Activated naive CD4-positive, alpha-beta T cell treated with anti-CD3 and anti-CD28 coated beads, Interleukin-2, amount 10 ng/mL, durations not matched to agents 7 days and 5 days (primary cell): ENCODE measurements at regions not wholly inside any gene's neighbourhood (a gene's known extent, or its start where the extent isn't known, plus 50 kb on each side); places are given as distances from the start of the nearest gene placed in this dataset.
"Not testable (repeated sequence)": the region's sequence is repeated elsewhere in the genome, so short reads cannot be mapped to it uniquely, and the experiment has no call there.

Experiments
- CTCF ChIA-PET: fragments of 350-600 bp; sonication (Branson Sonifier 250); formaldehyde crosslinking; loops from one replicate; lab custom pipeline; 2021; ENCODE audit warnings: antibody characterized with exemption; lab: Charles Lee
- DNase-seq: peaks from one replicate; pipeline ENCODE4 v3.0.0-alpha.2; 2020
- H3K27ac Mint-ChIP-seq: one replicate; pipeline ENCODE4 v1.8.0; 2021; ENCODE audit warnings: mild to moderate bottlenecking, moderate library complexity, mixed read lengths
- H3K27me3 Mint-ChIP-seq: one replicate; pipeline ENCODE4 v1.8.0; 2021; ENCODE audit warnings: mild to moderate bottlenecking, mixed read lengths
- H3K36me3 Mint-ChIP-seq: one replicate; pipeline ENCODE4 v1.8.0; 2021; ENCODE audit warnings: mixed read lengths
- H3K4me1 Mint-ChIP-seq: one replicate; pipeline ENCODE4 v1.8.0; 2021; ENCODE audit warnings: mixed read lengths
- H3K4me3 Mint-ChIP-seq: one replicate; pipeline ENCODE4 v1.8.0; 2021; ENCODE audit warnings: mild to moderate bottlenecking, moderate library complexity, mixed read lengths
- H3K9me3 Mint-ChIP-seq: one replicate; pipeline ENCODE4 v1.8.0; 2021; ENCODE audit warnings: mixed read lengths

DNA sequence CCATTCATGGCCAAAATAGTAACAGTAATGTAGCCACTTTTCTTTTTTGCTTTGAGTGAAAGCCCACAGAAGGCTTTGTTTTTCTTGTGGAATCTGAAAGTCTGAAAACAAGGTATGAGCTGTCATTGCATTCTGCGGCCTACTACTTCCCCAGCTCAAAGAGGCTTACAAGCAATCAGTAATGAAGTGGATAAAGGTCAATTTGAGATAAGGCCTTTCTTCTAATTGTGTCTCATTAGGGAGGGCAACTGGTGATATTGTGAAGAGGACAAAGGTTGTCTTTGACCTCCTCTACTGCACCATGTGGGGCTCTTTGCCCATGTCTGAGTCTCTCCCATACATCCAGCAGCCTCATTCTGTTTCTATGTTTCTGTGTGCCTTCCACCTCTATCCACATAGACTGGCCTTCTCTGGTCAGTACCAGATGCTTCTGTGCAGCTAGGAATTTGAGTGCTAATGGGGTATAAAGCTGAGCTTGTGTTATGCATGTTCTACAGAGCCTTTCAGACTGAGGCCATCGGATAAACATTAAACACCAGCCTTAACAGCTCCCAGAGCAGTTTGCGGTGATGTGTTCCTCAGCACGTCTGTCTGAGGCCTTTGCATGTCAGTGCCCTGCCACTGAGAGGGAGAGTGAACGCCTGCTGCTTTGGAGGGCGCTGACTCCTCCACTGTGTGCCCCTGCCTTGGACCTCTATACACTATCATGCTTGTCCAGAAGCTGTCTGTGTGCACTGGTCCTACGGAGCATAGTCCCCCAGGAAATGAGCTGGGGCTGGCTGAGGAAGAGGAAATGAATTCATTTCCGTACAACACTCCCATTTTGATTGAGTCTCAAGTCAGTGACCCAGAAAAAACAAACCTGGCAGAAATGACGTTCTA is 80.2 kb downstream of the SH2D1A start:
- Mint-ChIP-seq H3K4me1 (no peaks in the 10 kb centered on the region), H3K27me3 (no peaks in the 10 kb centered on the region), H3K9me3 (peaks cover 2% of the 10 kb centered on the region), H3K36me3 (no peaks in the 10 kb centered on the region), H3K27ac (no peak overlapping the region), H3K4me3 (no peak overlapping the region)
- CTCF ChIA-PET, result interaction anchor here (1.2 kb wide), 1 partner anchor 19 kb away, joined by 3 read pairs; no protein-coding TSS in a partner anchor
- no peak for DNase-seq

DNA sequence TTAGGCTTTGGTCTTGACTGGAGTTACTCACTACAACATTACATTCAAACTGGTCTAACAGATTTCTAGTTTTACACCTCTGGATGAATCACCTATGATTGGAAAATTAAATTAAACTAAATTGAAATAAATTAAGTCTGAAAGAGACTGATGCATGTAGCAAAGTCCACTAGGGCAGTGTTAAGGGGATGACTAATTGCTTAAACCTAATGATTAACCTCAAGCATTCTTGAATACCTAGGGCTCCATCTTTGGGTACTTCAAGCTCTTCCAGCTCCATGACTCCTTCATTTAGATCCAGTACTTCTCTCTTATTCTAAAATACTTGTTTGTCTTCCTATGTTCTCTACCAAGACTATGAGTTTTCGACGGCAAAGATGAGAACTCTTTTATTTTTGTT is 86.8 kb downstream of the SH2D1A start:
- Mint-ChIP-seq H3K27me3 (no peaks in the 10 kb centered on the region), H3K27ac (no peak overlapping the region), H3K9me3 (no peaks in the 10 kb centered on the region), H3K4me3 (no peak overlapping the region), H3K36me3 (no peaks in the 10 kb centered on the region), H3K4me1 (no peaks in the 10 kb centered on the region)
- CTCF ChIA-PET, result no interaction called here
- DNase-seq, result no peak

DNA sequence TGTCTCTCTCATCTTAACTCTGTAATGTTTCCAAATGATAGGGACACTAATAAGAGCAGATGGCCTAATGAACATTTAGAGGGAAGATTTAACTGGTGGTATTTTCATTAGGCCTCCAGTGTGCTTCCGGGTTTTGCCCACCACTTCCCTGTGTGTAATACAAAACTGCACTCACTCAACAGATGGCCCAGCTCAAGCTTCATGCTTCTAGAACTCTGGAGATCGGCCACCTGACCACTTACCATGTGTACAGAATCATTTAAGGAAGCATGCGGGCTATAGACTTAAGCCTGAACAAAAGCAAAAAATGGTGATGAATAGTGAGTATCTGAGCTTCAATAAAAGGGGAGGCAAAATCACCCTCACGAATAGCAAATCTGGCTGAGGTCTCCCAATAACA is 89.3 kb downstream of the SH2D1A start:
- Mint-ChIP-seq H3K9me3 (no peaks in the 10 kb centered on the region), H3K27me3 (no peaks in the 10 kb centered on the region), H3K4me1 (no peaks in the 10 kb centered on the region), H3K27ac (no peak overlapping the region), H3K4me3 (no peak overlapping the region), H3K36me3 (no peaks in the 10 kb centered on the region)
- no peak for DNase-seq
- CTCF ChIA-PET, result interaction anchor here (0.6 kb wide), 1 partner anchor 515 kb away, joined by 3 read pairs; no protein-coding TSS in a partner anchor

DNA sequence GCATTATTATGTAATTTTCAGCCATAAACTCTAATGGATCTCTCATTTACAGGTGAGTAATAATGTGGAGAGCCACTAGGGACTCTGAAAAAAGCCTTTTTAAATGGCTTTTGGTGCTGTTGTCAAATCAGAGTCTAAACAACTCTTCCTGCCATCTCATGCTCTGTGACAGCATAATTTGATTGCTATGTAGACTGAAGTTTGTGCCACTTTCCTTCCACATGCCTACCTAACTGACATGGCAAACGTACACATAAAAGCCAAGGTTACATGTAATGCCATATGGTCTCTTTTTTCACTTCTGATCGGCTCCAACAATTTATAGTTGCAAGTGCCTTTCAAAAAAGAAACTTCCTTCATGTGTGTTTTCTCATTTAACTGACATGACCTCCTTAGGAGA is 94.3 kb downstream of the SH2D1A start:
- no peaks in the 10 kb centered on the region for H3K9me3 Mint-ChIP-seq
- H3K4me3 Mint-ChIP-seq, result no peak overlapping the region

DNA sequence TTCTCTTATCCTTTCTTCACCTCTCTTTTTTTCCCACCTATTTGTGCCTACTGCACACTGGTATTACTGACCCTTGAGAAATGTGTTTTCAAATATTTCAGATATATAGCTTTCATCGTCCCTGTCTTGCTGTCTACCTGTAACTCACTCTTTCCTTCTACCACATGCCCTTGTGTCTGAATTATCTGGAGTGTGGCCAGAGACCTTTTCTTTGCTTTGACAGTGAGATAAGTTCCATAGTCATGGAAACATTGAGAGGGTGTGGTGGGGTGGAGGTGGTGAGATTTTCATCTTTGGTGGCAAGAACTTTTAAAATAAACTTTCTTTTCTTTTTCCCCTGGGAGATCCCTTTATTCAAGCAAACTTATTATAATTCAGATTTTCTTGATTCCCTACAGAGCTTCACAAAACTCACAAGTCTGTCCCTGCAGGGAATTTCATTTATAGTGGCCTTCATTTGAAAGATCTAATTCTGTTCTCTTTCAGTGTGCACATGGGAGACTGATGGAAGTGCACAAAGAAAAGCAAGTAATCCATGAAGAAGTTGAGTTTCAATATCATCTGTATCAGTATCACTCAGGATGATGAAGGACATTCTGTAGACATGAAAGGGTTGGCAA is 95.7 kb downstream of the SH2D1A start:
- DNase-seq, result no peak
- Mint-ChIP-seq H3K4me1 (peaks cover 8% of the 10 kb centered on the region), H3K36me3 (no peaks in the 10 kb centered on the region), H3K4me3 (no peak overlapping the region), H3K9me3 (no peaks in the 10 kb centered on the region), H3K27ac (no peak overlapping the region), H3K27me3 (no peaks in the 10 kb centered on the region)
- CTCF ChIA-PET, result no interaction called here

More for the DNA sequence above, 94.3 kb downstream of the SH2D1A start:
- CTCF ChIA-PET, result no interaction called here
- no peak for DNase-seq
- no peaks in the 10 kb centered on the region for H3K27me3 Mint-ChIP-seq
- no peaks in the 10 kb centered on the region for H3K36me3 Mint-ChIP-seq
- H3K27ac Mint-ChIP-seq, result no peak overlapping the region
- H3K4me1 Mint-ChIP-seq, result peaks cover 8% of the 10 kb centered on the region

DNA sequence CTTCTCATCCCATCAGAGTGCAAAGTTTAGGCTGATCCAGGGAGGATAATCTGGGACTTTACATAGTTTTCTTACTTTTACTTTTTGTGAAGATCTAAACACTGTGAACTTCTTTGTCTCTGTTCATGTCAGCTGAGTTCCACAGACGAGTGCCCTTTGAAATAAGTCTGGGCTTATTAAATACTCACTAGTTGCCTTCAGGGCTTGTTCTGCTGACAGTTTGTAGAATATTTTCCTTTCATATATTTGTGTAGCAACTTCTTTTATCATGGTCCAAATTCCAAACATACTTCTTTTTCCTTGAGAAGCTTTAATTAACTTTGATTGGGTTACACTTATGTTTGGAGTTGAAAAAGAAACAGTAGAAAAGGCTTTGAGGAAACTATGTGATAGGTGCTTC is 109.6 kb downstream of the SH2D1A start:
- Mint-ChIP-seq H3K27me3 (no peaks in the 10 kb centered on the region), H3K36me3 (no peaks in the 10 kb centered on the region), H3K4me3 (no peak overlapping the region), H3K27ac (no peak overlapping the region), H3K4me1 (no peaks in the 10 kb centered on the region), H3K9me3 (no peaks in the 10 kb centered on the region)
- CTCF ChIA-PET, result no interaction called here
- no peak for DNase-seq

DNA sequence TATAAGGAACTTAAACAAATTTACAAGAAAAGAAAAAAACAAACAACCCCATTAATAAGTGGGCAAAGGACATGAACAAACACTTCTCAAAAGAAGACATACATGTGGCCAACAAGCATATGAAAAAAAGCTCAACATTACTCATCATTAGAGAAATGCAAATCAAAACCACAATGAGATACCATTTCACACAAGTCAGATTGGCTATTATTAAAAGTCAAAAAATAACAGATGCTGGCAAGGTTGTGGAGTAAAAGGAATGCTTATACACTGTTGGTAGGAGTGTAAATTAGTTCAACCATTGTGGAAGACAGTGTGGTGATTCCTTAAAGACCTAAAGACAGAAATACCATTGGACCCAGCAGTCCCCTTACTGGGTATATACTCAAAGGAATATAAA is 113.5 kb downstream of the SH2D1A start:
- H3K36me3 Mint-ChIP-seq, H3K9me3 Mint-ChIP-seq, H3K27ac Mint-ChIP-seq, H3K4me1 Mint-ChIP-seq, DNase-seq, H3K4me3 Mint-ChIP-seq, CTCF ChIA-PET, H3K27me3 Mint-ChIP-seq: not testable (repeated sequence)

DNA sequence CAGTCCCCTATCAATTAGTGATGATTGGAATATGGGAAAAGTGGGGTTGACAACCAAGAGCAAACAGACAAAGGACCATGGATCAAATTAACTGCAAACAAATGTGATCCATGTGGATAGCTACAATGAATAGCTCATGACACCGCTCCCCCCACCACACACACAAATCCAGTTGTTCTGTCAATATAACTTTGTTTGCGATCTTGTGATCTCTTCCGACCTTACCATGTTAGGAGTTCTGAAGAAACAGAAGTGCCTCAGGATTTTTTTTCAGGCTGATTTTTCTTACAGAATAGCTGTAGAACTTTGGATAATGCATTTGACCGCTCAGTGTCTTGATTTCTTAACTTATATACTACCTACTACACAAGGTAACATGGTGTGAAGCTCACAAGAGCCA is 116.6 kb downstream of the SH2D1A start:
- Mint-ChIP-seq H3K36me3 (no peaks in the 10 kb centered on the region), H3K9me3 (no peaks in the 10 kb centered on the region), H3K27ac (no peak overlapping the region), H3K4me1 (no peaks in the 10 kb centered on the region), H3K27me3 (no peaks in the 10 kb centered on the region), H3K4me3 (no peak overlapping the region)
- CTCF ChIA-PET, result no interaction called here
- DNase-seq, result no peak

DNA sequence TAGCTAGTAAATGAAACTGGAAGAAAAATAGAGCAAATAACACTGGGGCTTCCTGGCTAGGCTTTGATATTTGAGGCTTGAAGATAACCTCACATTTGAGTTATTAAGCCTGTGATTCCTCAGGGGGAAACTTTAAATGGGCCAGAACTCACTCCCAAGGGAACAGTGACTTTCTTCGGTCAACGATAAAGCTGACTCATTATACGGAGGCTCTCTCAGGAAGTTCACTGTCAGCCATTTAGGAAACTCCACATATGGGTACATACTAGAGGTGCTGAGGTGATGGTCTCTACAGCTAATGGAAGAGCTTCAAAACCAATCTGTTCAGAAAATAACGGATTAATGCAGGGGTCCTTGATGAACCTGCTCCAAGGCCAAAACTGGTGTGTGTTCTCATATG is 120.8 kb downstream of the SH2D1A start:
- Mint-ChIP-seq H3K27ac (no peak overlapping the region), H3K4me1 (no peaks in the 10 kb centered on the region), H3K36me3 (no peaks in the 10 kb centered on the region), H3K9me3 (no peaks in the 10 kb centered on the region), H3K27me3 (no peaks in the 10 kb centered on the region), H3K4me3 (no peak overlapping the region)
- CTCF ChIA-PET, result no interaction called here
- no peak for DNase-seq

DNA sequence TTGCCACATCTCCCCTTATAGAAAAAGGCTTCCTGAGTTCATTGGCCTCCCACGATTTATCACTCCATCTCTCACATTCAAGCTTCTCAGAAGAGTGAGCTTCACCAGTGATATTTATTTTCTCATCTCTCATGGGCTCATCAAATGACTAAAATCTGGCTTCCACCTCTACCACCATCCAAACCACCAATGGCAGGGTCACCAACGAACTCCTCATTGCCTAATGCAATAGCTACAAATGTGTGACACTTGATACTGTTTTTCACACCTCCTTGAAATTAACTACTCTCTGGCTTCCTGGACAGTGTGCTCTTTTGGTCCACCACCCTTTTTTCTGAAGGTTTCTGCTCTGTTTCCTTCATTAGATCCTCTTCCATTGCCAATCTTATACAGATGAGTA is 129.0 kb downstream of the SH2D1A start:
- H3K9me3 Mint-ChIP-seq, result no peaks in the 10 kb centered on the region
- H3K4me1 Mint-ChIP-seq, result no peaks in the 10 kb centered on the region
- H3K27ac Mint-ChIP-seq, result no peak overlapping the region
- H3K27me3 Mint-ChIP-seq, result no peaks in the 10 kb centered on the region
- no peaks in the 10 kb centered on the region for H3K36me3 Mint-ChIP-seq
- DNase-seq, result no peak
- H3K4me3 Mint-ChIP-seq, result no peak overlapping the region
- CTCF ChIA-PET, result no interaction called here

DNA sequence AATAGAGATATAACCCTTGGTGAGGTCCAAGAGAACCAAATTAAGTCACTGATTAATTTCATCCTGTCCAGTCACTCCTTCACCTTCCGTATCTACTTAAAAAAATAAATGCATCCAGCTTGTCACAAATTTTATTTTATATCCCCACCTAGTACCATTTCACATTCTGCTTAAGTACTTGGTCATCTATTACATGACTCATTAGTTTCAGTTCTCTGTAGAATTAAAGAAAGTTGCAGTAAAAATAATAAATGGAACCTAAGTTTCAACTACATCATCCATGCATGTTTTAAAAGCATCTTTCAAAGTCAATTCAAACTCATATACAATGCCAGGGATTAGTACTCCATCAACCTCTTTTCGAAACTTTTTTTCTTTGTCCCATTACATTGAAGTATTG is 130.2 kb downstream of the SH2D1A start:
- no peaks in the 10 kb centered on the region for H3K9me3 Mint-ChIP-seq
- H3K4me3 Mint-ChIP-seq, result no peak overlapping the region
- DNase-seq, result no peak
- H3K4me1 Mint-ChIP-seq, result no peaks in the 10 kb centered on the region
- H3K27ac Mint-ChIP-seq, result no peak overlapping the region
- no peaks in the 10 kb centered on the region for H3K27me3 Mint-ChIP-seq
- H3K36me3 Mint-ChIP-seq, result no peaks in the 10 kb centered on the region
- CTCF ChIA-PET, result no interaction called here

DNA sequence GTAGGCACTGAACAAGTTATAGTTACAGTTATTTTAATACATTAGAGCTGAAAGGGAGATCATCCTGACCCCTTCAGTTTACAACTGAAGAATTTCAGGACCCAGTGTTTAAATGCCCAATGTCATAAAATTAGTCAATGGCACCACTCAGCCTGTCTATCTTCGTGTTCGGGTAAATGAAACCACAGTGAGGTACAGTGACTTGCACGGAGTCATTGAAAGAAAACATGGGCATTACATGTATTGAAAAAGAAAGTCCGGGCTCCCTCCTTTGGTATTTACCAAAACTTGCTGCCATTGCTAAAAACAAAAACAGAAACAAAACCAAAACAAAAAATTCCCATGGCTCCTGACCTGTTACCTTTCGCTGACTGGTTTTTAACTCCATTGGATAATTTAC is 131.7 kb downstream of the SH2D1A start:
- Mint-ChIP-seq H3K4me1 (no peaks in the 10 kb centered on the region), H3K9me3 (no peaks in the 10 kb centered on the region), H3K4me3 (no peak overlapping the region), H3K27me3 (no peaks in the 10 kb centered on the region), H3K36me3 (no peaks in the 10 kb centered on the region), H3K27ac (no peak overlapping the region)
- no peak for DNase-seq
- CTCF ChIA-PET, result no interaction called here

DNA sequence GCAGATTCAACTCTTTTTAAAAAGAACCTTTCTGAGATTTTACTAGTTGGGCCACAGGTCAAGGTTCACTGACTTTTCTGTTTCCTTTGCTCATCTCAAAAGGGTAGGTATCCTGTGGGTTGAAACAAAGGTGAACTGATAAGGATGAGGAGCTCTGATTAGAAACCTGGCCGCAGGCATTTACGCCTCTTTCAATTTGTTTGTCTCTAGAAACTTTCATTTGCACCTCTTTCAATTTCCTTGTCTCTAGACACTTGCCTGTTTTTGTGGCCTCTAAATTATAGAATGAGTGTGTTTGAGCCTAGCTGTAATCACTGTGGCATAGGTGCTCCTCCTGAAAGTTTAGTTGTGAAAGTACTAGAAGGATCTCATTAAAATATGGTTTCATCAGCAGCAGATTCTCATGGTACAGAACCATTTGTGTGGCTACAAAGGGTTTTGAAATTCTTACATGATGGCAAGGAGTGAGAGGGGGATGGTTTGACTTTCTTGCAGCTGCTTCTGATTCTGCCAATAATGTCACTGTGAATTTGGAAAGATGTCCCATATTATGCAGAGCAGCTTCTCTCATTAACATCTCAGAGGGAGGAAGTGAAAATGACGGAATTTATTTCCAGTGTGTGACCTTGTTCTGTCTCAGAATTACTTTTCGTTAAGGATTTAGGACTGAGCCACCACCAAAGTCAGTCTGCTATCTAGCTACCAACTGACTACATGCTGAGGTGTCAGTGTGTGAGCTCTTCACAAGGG is 142.2 kb downstream of the SH2D1A start:
- DNase-seq, result no peak
- Mint-ChIP-seq H3K4me1 (no peaks in the 10 kb centered on the region), H3K36me3 (no peaks in the 10 kb centered on the region), H3K27ac (no peak overlapping the region), H3K27me3 (no peaks in the 10 kb centered on the region), H3K4me3 (no peak overlapping the region), H3K9me3 (no peaks in the 10 kb centered on the region)
- CTCF ChIA-PET, result no interaction called here

DNA sequence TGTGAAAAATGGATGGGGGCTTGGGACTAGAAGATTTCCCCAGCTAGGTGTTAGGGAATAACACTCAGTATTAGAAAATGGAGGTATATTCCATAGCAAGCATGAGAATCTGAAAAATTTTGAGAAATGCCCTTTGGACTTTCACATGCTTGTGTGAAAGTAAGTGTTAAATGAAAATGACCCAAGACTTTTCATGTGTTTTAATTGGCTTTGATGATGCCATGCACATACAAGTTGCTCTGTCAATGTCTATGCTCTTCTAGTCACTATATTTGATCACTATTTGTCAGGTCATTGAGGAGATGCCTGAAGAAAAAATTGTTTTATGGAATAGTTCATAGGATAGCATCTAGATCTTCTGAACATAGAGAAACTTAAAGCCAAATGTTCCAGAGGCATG is 147.6 kb downstream of the SH2D1A start:
- Mint-ChIP-seq H3K27ac (no peak overlapping the region), H3K36me3 (no peaks in the 10 kb centered on the region), H3K27me3 (no peaks in the 10 kb centered on the region), H3K9me3 (no peaks in the 10 kb centered on the region), H3K4me3 (no peak overlapping the region), H3K4me1 (no peaks in the 10 kb centered on the region)
- DNase-seq, result no peak
- CTCF ChIA-PET, result no interaction called here
